AG08395 (cell line): ENCODE measurements at regions not wholly inside any gene's neighbourhood (a gene's known extent, or its start where the extent isn't known, plus 50 kb on each side); places are given as distances from the start of the nearest gene placed in this dataset.
"Not testable (repeated sequence)": the region's sequence is repeated elsewhere in the genome, so short reads cannot be mapped to it uniquely, and the experiment has no call there.

Experiments
- DNase-seq: peaks from one replicate; pipeline ENCODE4 v3.0.0; 2012; ENCODE audit warnings: mixed read lengths, low spot score

DNA sequence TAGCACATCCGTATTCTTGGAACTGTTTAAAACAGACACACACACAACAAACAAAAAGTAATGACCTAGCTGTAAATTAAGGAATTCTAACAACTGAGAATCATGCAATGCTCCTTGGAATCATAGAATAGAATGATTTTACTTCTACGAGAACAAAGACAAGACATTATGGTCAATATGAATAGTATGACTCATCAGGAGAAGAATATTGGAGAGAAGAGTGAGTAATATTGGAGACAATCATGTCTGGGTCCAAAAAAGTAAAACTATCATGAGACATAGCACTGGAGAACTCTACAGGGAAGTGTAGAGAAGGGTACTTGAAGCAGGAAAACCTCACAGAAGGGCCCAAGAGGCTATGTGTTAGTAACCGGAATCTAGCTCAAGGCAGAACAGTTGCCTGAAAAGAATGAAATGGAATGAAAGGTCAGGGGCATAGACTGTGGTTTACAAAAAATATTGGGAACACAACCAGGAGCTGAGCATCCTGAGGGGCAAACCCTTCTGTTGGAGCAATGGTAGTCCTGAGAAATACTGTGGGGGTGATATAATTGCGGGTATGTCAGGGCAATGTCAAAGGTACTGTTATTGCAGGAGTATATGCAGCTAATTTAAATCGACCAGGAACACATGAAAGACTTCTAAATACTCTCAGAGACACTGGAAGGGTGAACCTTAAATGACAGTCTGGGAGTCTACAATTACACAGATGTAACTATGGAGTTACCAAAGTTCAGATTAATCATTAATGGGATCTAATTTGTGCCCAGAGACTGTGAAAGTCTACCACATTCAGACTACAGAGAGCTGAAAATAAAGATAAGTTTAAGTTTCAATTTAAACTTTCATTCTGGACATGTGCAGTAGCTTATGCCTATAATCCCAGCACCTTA lies 201.2 kb downstream of the BCHE start:
- DNase-seq = no peak

DNA sequence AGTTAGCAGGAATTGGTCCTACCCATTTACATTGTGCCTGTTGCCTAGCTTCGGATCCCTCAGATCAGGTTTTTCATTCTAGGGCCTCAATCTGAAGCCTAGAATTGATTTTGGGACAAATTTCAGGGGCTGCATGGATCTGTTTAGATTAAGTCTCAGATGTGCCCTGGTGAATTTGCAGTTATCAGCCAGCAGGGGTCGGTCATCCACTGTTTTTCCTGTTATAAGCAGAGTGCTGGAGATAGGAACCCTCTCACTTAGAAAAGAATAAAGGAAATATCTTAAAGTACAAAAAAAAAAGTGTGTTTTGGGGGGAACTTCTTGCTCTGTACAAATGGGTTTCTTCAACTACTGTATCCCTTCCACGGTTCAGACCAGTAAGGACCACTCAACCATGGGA lies 212.5 kb downstream of the BCHE start:
- DNase-seq = peak; percentile 2

DNA sequence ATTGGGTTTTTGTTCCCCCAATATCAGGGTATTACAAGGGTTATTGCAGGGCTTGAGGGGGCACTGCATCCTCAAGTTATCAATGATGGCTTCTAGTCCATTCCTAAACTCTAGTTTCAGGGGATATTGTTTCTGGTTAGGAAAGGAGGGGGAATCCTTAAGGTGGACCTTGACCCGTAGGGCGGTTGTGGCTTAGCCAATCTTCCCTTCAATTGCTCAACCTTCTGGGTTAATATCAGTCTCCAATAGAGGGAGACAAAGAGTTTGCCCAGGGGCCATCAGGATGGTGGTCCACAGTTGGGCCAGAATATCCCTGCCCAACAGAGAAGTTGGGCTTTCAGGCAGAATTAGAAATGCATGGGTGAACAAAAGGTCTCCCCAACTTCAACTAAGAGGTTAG lies 214.9 kb downstream of the BCHE start:
- no peak for DNase-seq

DNA sequence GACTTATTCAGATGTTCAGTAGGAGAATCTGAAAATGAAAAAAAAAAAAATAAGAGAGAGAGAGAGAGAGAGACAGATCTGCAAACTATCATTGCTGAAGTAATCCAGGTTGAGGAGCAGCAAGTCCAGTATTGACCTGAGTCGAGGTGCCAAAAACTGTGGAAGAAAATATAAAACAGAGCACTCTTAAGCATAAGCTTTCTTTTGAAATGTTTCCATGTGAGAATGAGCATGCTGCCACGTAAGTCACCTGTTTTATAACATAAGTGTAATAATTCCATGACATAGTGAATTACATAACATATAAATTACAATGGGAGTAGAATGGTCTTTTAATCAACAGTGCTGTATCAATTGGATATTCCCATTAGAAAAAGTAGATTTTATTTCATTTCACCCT lies 218.2 kb downstream of the BCHE start:
- no peak for DNase-seq

DNA sequence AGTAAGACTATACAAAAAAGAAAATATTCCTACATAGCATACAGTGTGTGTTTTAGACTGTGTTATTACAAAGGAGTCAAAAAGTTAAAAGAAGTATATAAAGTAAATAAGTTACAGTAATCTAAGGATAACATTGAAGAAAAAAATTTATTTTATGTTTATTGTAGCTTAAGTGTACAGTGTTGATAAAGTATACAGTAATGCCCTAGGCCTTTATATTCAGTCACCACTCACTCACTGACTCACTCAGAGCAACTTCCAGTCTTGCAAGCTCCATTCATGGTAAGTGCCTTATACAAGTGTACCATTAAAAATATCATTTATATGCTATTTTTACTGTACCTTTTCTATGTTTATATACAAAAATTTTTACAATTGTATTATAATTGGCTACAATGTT lies 220.1 kb downstream of the BCHE start:
- DNase-seq = no peak

DNA sequence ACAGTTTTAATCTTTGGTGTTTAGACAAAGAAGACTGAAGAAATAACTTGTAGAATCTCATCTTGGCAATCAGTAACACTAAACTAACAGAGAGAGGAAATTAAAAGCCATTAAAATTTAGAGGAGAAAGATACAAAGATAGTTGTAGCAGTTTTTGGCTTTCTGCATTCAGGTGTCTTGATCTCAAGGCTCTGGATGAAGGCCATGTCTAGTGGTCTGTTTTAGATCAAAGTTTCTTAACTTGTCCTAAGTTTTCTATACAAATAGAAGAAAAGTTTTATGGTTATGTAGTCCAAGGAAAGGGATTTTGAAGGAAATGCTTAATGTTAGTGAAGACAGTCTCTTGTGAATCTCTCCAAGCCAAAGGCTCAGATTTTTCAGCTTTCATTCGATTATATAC lies 222.9 kb downstream of the BCHE start:
- no peak for DNase-seq

DNA sequence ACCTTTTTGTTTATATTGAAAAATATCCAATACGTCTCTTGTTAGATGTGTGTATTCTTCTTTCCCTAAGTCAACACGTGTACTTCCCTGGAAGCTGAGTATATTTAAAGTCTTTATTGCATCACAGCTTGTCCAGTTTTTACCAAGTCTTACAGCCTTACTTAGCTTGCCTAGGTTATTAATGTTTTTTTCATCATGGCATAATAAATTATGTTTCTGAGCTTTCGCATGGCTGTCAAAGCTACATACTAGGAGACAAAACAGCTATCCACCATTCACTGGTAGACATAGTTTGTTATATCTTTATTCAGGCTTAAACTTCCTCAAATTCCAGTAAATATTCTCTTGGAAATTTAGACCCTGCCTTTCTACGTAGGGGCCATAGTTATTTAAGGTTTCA lies 224.2 kb downstream of the BCHE start:
- DNase-seq = no peak

DNA sequence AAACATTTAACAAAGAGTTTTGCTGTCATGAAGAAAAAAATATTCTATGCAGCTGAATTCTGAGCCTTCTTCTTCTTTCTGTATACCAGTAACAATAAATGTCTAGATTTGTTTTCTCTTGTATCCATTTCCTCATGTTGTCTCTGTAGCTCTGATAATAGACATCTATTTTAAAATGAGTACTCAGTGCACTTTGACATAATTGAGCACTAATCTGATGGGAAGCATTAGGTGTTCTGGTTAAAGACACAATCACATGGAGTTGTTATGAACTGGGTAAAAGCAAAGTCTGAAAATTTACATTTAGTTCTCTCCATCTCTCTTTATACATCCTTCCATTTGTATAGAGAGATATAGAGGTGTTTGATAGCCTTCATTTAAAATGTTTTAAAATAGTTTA lies 230.0 kb downstream of the BCHE start:
- DNase-seq = no peak

DNA sequence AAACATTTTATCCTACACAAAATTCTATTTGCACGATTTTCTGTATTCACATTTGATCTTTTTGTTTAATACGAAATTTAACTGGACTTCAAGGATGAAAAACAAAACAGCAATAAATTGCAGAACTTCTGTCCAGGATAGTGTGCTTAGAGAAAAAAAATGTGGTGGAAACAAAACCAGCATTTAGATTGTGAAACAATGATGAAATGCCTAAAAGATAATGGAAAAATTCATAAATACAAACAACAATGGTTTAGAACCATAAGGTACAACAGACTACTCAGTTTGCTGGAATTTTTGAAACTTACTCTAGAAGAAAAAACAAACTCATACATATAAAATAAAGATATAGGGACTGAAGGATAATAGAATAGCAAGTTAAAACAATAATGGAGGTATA lies 234.0 kb downstream of the BCHE start:
- DNase-seq = no peak

DNA sequence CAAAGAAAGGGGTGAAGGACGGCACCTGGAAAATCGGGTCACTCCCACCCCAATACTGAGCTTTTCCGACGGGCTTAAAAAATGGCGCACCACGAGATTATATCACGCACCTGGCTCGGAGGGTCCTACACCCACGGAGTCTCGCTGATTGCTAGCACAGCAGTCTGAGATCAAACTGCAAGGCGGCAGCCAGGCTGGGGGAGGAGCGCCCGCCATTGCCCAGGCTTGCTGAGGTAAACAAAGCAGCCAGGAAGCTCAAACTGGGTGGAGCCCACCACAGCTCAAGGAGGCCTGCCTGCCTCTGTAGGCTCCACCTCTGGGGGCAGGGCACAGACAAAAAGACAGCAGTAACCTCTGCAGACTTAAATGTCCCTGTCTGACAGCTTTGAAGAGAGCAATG lies 264.7 kb downstream of the BCHE start:
- not testable (repeated sequence) for DNase-seq

DNA sequence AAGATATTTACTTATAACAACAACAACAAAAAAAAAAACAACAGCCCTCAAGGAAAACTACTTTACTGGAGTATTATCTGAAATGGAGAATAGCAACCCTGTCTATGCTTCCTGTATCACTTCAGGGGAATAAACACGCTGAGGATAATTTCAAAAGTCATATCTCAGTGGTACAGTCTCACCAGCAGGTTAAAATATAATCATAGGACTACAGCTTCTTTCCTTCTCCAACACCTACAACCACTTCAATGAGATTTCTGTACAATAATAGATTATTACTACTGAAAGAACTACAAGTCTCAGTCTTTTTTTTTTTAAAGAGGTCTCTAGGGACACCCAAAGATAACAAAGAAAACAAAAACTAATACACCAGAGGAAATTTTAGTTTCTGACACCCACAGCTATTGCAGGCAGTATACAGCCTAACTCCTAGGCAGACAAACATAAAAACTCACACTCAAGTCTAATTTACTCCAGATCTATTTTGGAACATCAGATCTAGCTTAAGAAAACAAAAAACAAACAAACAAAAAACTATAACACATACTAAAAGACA lies 268.2 kb downstream of the BCHE start:
- DNase-seq = no peak

DNA sequence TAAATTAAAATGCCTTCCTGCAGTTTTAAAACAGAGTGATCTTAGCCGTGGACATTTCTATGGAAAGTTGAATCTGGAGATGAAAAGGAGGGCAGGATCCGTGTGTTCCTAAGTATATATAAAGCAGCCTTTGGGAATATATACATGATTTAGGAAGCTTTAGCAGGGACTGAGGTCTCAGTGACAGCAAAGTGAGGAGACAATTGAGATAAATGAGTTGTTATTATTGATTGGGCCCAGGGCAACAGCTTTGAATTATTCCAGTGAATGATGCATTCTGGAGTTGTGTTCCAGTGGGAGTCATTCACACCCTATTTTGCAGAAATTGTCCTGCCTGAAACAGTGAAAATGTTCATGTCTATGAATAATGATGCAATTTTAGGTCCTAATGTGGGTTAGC lies 281.4 kb downstream of the BCHE start:
- no peak for DNase-seq

DNA sequence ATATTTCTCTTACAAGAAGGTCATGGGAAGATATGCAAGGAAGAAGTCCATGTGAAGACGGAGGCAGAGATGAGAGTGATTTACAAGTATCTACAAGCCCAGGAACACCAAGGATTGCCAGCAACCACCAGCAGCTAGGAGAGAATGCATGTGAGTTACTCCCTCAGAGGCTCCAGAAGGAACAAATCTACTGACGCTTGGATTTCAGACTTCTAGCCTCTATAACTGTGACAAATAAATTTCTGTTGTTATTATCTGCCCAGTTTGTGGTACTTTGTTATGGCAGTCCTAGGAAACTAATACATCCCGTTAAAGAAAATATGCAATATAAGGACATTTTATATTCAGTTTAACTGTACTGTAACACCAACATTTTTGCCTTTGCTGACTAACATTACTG lies 283.9 kb downstream of the BCHE start:
- no peak for DNase-seq

DNA sequence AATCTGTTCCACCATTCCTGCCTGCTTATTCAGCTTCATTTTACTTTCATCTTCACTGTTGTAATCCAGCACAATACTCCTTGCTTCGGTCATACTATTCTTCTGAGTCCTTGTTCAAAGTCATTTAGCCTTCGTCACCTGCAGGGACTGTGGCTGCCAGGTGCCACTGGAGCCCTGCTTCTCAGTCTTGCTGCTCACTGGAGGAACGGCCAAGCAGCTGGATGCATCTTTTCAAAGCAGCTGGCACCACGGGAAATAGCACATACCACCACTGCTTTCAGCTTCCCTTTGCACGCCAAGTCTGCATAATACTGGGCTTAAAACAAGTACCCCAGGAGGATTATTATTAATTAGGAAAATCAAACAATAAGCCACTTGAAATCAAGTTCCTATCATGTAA lies 287.6 kb downstream of the BCHE start:
- DNase-seq = no peak

DNA sequence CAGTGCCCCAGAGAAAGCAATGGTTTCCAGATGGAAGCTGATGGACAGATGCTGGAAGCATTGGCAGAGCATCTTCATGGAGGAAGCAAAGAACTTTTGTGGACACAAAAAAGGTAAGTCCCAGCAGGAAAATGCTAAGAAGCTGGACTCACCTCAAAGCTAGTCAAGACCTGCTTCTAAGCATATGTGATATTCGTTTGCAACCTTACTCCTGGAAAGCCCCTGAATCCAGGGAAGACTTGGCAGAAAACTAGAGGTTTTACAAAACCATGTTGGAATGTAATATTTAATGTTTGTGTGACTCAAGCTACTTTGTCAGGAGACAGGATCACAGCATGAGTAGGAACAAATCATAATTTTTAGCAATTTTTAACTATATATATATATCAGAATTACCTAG lies 288.2 kb downstream of the BCHE start:
- no peak for DNase-seq

DNA sequence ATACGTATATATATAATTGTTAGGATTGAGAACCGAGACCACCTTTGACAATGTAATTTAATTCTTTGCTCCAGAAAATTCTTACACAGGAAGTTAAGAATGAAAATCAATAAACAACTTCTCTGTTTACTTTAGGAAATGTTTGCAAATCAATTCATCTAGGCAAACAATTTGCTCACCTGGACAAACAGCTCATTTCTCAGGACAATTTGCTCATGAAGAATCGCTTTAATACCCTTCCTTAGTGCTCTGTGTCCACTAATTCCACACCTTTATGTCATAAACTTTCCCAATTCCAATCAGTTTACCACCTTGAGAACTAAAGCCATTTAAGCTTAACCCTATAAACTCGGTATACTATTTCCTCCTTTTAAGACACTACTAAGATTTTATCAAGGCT lies 292.2 kb downstream of the BCHE start:
- DNase-seq = no peak

DNA sequence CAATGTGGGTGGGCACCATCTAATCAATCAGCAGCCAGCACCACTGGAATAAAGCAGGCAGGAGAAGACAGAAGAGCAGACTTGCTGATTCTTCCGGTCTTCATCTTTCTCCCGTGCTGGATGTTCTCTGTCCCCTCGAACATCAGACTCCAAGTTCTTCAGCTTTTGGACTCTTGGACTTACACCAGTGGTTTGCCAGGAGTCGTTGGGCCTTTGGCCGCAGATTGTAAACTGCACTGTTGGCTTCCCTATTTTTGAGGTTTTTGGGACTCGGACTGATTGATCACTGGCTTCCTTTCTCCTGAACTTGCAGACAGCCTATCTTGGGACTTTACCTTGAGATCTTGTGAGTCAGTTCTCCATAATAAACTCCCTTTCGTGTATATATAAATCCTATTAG lies 292.8 kb downstream of the BCHE start:
- no peak for DNase-seq

DNA sequence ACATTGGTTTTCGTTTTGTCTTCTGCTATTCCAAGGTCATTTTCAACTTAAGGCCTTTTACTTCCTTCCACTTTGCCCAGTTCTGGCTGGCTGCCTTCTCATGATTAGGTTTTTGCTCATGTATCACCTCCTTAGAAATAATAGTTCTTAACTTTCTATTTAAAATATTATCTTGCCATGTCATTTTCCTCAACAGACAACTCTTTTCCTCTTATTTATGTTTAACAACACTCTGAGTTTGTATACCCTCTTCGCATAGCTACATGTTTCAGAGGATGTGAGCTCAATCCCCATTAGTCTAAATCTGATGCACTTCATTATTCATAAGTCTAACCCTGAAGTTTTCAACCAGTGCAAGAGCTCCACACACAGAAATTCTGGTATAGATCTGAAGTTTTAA lies 299.1 kb downstream of the BCHE start:
- no peak for DNase-seq

DNA sequence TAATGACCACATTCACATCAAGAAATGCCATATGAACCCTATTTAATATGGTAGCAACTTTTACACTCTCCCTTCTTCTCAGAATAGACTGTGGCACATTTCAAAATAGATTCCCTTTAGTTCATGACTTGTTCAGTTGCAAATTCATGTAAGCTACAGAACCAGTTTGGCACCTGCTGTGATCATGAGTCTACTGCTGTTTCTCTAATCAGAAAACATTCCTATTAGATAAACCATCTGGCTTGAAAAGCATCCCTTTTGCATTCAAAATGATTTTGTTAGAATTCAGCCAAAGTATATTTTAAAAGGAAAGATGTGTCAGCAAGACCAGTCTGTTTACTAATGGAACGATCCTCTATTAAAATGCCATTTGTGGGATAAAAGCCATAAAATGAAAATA lies 304.4 kb downstream of the BCHE start:
- no peak for DNase-seq

DNA sequence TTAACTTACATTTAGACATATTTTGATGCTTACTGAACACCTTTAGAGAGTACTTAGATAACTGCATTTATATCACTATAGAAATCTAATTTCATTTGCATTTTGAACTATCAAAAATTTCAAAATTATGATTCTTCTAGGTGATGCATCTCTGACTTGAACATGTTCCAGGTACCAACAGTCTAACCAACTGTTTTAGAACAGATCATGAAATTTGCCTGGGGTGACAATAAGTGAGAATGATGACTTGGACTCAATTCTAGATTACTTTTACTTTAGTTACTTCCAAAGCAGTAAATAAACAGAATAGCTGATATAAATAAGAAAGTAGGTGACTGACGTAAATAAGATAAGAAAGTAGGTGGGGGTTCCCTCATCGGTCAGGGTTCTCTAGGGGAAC lies 307.8 kb downstream of the BCHE start:
- no peak for DNase-seq

DNA sequence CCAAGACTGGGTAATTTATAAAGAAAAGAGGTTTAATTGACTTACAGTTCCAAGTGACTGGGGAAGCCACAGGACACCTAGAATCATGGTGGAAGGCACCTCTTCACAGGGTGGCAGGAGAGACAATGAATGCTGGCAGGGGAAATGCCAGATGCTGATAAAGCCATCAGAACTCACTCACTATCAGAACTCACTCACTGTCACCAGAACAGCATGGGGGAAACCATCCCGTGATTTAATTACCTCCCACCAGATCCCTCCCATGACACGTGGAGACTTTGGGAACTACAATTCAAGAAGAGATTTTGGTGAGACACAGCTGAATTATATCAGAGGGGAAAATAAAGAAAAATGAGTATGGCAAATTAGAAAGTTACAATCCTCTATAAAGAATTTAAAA lies 310.9 kb downstream of the BCHE start:
- DNase-seq = no peak

DNA sequence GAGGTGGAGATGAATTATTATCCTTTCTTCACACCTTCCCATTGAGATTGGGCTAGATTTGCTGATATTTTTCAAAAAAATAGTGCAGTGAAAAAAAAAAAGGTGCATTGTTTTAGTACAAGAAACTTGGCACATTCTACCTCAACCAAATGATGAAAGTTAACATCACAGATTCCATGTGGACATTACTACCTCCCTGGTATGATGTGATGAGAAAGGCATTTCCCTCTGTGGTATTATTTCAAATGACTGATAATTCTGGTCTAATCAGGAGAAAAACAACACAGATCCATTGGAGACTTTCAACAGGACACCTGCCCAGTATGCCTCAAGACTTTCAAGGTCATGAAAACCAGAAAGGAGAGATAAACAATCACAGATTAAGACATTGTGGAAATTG lies 313.4 kb downstream of the BCHE start:
- DNase-seq = no peak

DNA sequence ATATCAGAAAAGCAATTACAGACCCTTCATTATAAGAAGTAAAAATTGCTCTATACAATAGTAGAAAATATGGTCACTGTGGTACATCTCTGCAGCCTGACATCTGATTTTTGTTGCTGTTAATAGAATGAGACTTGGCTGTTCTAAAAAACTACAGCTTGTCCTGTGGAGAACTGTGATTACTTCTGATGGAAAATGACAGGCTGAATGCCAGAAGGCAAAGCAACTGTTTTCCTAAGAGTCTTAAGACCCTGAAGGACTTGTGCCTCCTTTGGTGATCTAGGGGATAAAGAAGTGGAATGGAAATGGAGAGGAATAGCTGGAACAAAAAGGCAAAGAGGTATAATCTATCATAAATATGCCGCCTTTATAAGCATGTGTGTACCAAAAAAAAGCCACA lies 314.8 kb downstream of the BCHE start:
- DNase-seq = no peak
